PC-9 (cell line): ENCODE measurements at regions not wholly inside any gene's neighbourhood (a gene's known extent, or its start where the extent isn't known, plus 50 kb on each side); places are given as distances from the start of the nearest gene placed in this dataset.

Experiments used
- EZH2 ChIP-seq: fragments of 200-600 bp; sonication (generic); IDR thresholded peaks from 2 replicates; pipeline ENCODE4 v1.8.0; 2017; ENCODE audit warnings: antibody characterized with exemption, low read depth
- TF ChIP-seq, protein P1 (sequence below): fragments of 200-600 bp; sonication (generic); conservative IDR thresholded peaks from 2 replicates; pipeline ENCODE4 v1.6.1; 2017; ENCODE audit warnings: mixed run types, antibody characterized with exemption, mild to moderate bottlenecking, moderate library complexity

GRCh38 chr2:200086911-200087310 is 131.5 kb downstream of the MAIP1 start:
- TF ChIP-seq, protein P1, sequence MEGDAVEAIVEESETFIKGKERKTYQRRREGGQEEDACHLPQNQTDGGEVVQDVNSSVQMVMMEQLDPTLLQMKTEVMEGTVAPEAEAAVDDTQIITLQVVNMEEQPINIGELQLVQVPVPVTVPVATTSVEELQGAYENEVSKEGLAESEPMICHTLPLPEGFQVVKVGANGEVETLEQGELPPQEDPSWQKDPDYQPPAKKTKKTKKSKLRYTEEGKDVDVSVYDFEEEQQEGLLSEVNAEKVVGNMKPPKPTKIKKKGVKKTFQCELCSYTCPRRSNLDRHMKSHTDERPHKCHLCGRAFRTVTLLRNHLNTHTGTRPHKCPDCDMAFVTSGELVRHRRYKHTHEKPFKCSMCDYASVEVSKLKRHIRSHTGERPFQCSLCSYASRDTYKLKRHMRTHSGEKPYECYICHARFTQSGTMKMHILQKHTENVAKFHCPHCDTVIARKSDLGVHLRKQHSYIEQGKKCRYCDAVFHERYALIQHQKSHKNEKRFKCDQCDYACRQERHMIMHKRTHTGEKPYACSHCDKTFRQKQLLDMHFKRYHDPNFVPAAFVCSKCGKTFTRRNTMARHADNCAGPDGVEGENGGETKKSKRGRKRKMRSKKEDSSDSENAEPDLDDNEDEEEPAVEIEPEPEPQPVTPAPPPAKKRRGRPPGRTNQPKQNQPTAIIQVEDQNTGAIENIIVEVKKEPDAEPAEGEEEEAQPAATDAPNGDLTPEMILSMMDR: no peak
- no peak for TF ChIP-seq EZH2
